GM19452 (cell line): ENCODE measurements at regions not wholly inside any gene's neighbourhood (a gene's known extent, or its start where the extent isn't known, plus 50 kb on each side); places are given as distances from the start of the nearest gene placed in this dataset.

Experiments
- ATAC-seq: cut with Tn5 transposase; IDR thresholded peaks from one replicate; pipeline ENCODE4 v1.9.1; 2021; ENCODE audit not compliant: unreplicated experiment

- ATAC-seq, result no peak
Observed at GRCh38 chr11:119474682-119475596, 52.0 kb upstream of the THY1 start.

GRCh38 chr11:119473901-119474681, 51.1 kb upstream of the THY1 start:
- no peak for ATAC-seq

GRCh38 chr11:119473226-119473625, 50.3 kb upstream of the THY1 start:
- ATAC-seq, result no peak

GRCh38 chr11:119472856-119473222, 49.9 kb upstream of the THY1 start:
- ATAC-seq, result no peak
